H1 (cell line): ENCODE measurements at regions not wholly inside any gene's neighbourhood (a gene's known extent, or its start where the extent isn't known, plus 50 kb on each side); places are given as distances from the start of the nearest gene placed in this dataset.

ENCODE experiments used
- EZH2 ChIP-seq: fragments of 200-600 bp; sonication (generic); IDR thresholded peaks from 2 replicates; pipeline ENCODE4 v1.7.1; 2012; ENCODE audit warnings: low read depth, mild to moderate bottlenecking, moderate library complexity, low read length, inconsistent platforms; ENCODE audit not compliant: severe bottlenecking
- GABPA ChIP-seq: IDR thresholded peaks from 2 replicates; pipeline ENCODE4 v1.6.1; 2011; ENCODE audit warnings: mild to moderate bottlenecking, low read length, moderate library complexity, borderline replicate concordance; ENCODE audit not compliant: insufficient read depth
- GTF2F1 ChIP-seq: IDR thresholded peaks from 2 replicates; pipeline ENCODE4 v1.6.1; 2012; ENCODE audit warnings: low read depth, low read length, improper control_type of control experiment, borderline replicate concordance
- JUND ChIP-seq: IDR thresholded peaks from 2 replicates; pipeline ENCODE4 v1.6.1; 2011; ENCODE audit warnings: mild to moderate bottlenecking, improper control_type of control experiment, low read length
- PHF8 ChIP-seq: fragments of 200-600 bp; sonication (generic); conservative IDR thresholded peaks from 2 replicates; pipeline ENCODE4 v1.7.1; 2012; ENCODE audit warnings: low read depth, mild to moderate bottlenecking, inconsistent platforms, low read length, moderate library complexity
- POLR2A ChIP-seq, 2 experiments: IDR thresholded peaks; 1 replicate in 1 of 2; 2 replicates in 1 of 2; pipeline ENCODE4 v1.6.1; 2011; ENCODE audit warnings: low read depth in 2 of 2, low read length in 2 of 2, mild to moderate bottlenecking in 2 of 2; ENCODE audit errors: control extremely low read depth in 1 of 2
- RFX5 ChIP-seq: IDR thresholded peaks from 2 replicates; pipeline ENCODE4 v1.6.1; 2011; ENCODE audit warnings: low read depth, low read length, improper control_type of control experiment, borderline replicate concordance
- RXRA ChIP-seq: IDR thresholded peaks from 2 replicates; pipeline ENCODE4 v1.6.1; 2011; ENCODE audit warnings: low read depth, mild to moderate bottlenecking, low read length, moderate library complexity; ENCODE audit not compliant: insufficient read depth
- SIRT6 ChIP-seq: IDR thresholded peaks from one replicate; pipeline ENCODE4 v1.7.1; 2012; ENCODE audit warnings: low read length, inconsistent platforms
- YY1 ChIP-seq: IDR thresholded peaks from 2 replicates; pipeline ENCODE4 v1.6.1; 2011; ENCODE audit warnings: low read depth, mild to moderate bottlenecking, low read length
- TF ChIP-seq, protein P1 (sequence below), 3 experiments: IDR thresholded peaks; 1 replicate in 2 of 3; 2 replicates in 1 of 3; pipeline versions ENCODE4 v1.5.1 to v1.6.1; 2011; ENCODE audit warnings: low read length in 3 of 3, mild to moderate bottlenecking in 3 of 3, inconsistent platforms in 2 of 3, low read depth in 1 of 3, moderate library complexity in 1 of 3; ENCODE audit not compliant: insufficient read depth in 1 of 3; ENCODE audit errors: control extremely low read depth in 1 of 3
- TF ChIP-seq, protein P2 (sequence below): IDR thresholded peaks from 2 replicates; pipeline ENCODE4 v1.6.1; 2012; ENCODE audit warnings: inconsistent platforms

DNA sequence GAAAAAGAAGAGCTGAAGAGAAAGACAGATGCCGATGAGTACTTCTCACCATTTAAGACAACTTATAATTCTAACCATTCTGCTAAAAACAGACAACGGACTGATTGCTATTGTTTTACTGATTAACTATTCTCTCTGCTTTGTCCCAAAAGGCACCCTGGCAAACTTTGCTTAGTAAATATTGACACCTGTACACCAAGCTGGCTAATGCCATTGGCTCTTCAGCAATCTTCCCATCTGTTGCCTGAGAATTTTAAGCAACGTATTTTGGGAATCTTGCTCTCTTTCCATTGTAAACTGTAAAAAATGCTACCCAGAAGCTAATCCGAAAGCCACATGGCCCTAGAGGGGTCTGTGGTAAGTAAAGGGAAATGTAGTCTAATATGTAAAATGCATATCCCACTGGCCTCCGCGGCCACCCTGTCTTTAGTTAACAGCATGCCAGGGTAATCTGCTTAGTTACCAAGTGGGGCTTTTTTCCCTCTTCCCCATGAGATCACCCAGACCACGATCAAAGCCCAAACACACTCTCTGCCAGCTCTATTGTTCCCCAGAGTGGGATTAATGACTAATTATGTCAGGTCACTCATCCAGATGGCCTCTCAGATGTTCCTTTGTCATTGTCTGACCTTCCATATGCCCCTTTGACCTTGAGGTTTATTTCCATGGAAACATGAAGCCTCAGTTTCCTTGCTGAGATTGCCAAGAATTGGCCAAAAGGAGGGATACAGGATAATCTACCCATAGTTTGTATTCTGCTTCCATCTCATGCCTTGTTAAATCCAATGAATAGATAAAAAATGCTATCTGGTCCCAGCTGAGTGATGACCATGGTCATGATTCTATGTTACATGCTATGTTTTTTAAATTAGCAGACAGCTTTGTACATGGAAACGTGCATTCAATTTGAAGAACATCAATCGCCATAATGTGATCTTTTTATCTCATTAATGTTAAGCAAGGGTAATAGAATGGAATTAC is 216.4 kb upstream of the MCHR2 start:
- no peak for TF ChIP-seq GABPA
- TF ChIP-seq RXRA, result no peak
- no peak for TF ChIP-seq JUND
- no peak for TF ChIP-seq EZH2
- TF ChIP-seq, protein P1, sequence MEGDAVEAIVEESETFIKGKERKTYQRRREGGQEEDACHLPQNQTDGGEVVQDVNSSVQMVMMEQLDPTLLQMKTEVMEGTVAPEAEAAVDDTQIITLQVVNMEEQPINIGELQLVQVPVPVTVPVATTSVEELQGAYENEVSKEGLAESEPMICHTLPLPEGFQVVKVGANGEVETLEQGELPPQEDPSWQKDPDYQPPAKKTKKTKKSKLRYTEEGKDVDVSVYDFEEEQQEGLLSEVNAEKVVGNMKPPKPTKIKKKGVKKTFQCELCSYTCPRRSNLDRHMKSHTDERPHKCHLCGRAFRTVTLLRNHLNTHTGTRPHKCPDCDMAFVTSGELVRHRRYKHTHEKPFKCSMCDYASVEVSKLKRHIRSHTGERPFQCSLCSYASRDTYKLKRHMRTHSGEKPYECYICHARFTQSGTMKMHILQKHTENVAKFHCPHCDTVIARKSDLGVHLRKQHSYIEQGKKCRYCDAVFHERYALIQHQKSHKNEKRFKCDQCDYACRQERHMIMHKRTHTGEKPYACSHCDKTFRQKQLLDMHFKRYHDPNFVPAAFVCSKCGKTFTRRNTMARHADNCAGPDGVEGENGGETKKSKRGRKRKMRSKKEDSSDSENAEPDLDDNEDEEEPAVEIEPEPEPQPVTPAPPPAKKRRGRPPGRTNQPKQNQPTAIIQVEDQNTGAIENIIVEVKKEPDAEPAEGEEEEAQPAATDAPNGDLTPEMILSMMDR (IDR thresholded peaks at IDR 0.05; ENCODE audit: control extremely low read depth in 1 of 3, insufficient read depth in 1 of 3, low read depth in 1 of 3, low read length in 3 of 3), result no peak
- TF ChIP-seq RFX5, result no peak
- TF ChIP-seq POLR2A (IDR thresholded peaks at IDR 0.05; ENCODE audit: control extremely low read depth in 1 of 2, low read depth in 2 of 2, low read length in 2 of 2), result no peak
- no peak for TF ChIP-seq PHF8
- no peak for TF ChIP-seq GTF2F1
- TF ChIP-seq, protein P2, sequence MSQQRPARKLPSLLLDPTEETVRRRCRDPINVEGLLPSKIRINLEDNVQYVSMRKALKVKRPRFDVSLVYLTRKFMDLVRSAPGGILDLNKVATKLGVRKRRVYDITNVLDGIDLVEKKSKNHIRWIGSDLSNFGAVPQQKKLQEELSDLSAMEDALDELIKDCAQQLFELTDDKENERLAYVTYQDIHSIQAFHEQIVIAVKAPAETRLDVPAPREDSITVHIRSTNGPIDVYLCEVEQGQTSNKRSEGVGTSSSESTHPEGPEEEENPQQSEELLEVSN, result no peak
- TF ChIP-seq YY1, result no peak
- TF ChIP-seq SIRT6, result no peak
